Hematopoietic multipotent progenitor cell treated with erythropoietin and hydrocortisone succinate and interleukin-3 and kit ligand, for 15 days (in vitro differentiated cells): ENCODE measurements at regions not wholly inside any gene's neighbourhood (a gene's known extent, or its start where the extent isn't known, plus 50 kb on each side); places are given as distances from the start of the nearest gene placed in this dataset.
"Not testable (repeated sequence)": the region's sequence is repeated elsewhere in the genome, so short reads cannot be mapped to it uniquely, and the experiment has no call there.

Experiments used
- DNase-seq: peaks from one replicate; pipeline ENCODE4 v3.0.0-alpha.2; 2015; ENCODE audit warnings: low spot score

- no peak for DNase-seq
These were observed 463.0 kb downstream of the IRS2 start for GRCh38 chr13:109323338-109323737.

GRCh38 chr13:109318945-109319590, 467.3 kb downstream of the IRS2 start:
- DNase-seq = no peak

- no peak for DNase-seq
These were observed 470.9 kb downstream of the IRS2 start for GRCh38 chr13:109315481-109315880.

- DNase-seq = no peak
These were observed 472.3 kb downstream of the IRS2 start for GRCh38 chr13:109314101-109314500.

- DNase-seq = no peak
These were observed 474.0 kb downstream of the IRS2 start for GRCh38 chr13:109312399-109312798.

- not testable (repeated sequence) for DNase-seq
These were observed 474.9 kb downstream of the IRS2 start for GRCh38 chr13:109311431-109311976.

GRCh38 chr13:109309625-109310363, 476.6 kb downstream of the IRS2 start:
- no peak for DNase-seq

- DNase-seq = no peak
These were observed 479.4 kb downstream of the IRS2 start for GRCh38 chr13:109307027-109307426.

GRCh38 chr13:109301726-109302125, 484.7 kb downstream of the IRS2 start:
- DNase-seq = no peak

GRCh38 chr13:109301276-109301675, 485.1 kb downstream of the IRS2 start:
- DNase-seq = no peak

GRCh38 chr13:109297628-109298027, 488.8 kb downstream of the IRS2 start:
- DNase-seq = no peak

- no peak for DNase-seq
These were observed 493.2 kb downstream of the IRS2 start for GRCh38 chr13:109293166-109293565.

- DNase-seq = no peak
These were observed 498.2 kb downstream of the IRS2 start for GRCh38 chr13:109288151-109288709.

- DNase-seq = no peak
These were observed 498.8 kb downstream of the IRS2 start for GRCh38 chr13:109287553-109287952.

- no peak for DNase-seq
These were observed 500.8 kb downstream of the IRS2 start for GRCh38 chr13:109285586-109285985.

- DNase-seq = no peak
These were observed 504.3 kb downstream of the IRS2 start for GRCh38 chr13:109281903-109282635.

GRCh38 chr13:109281017-109281902, 505.1 kb downstream of the IRS2 start:
- no peak for DNase-seq

GRCh38 chr13:109276261-109276660, 510.1 kb downstream of the IRS2 start:
- no peak for DNase-seq

- DNase-seq = no peak
These were observed 510.5 kb downstream of the IRS2 start for GRCh38 chr13:109275852-109276251.

- no peak for DNase-seq
These were observed 511.1 kb downstream of the IRS2 start for GRCh38 chr13:109275139-109275745.
